ENCODE measurements at regions not wholly inside any gene's neighbourhood (a gene's known extent, or its start where the extent isn't known, plus 50 kb on each side); places are given as distances from the start of the nearest gene placed in this dataset.

- H3K9me3 Mint-ChIP-seq (ENCODE audit: low read depth) = no peaks in the 10 kb centered on the region
- peak overlapping the region; percentile 84 for H3K27ac Mint-ChIP-seq (ENCODE audit: unreplicated experiment)
- H3K36me3 Mint-ChIP-seq (ENCODE audit: low read depth) = no peaks in the 10 kb centered on the region
- no peak for DNase-seq (ENCODE audit: low spot score)
- no peak for TF ChIP-seq CTCF (IDR thresholded peaks at IDR 0.05)
- H3K4me1 Mint-ChIP-seq (ENCODE audit: low read depth) = peaks cover 62% of the 10 kb centered on the region
- H3K4me3 Mint-ChIP-seq (ENCODE audit: unreplicated experiment) = no peak overlapping the region
- no peaks in the 10 kb centered on the region for H3K27me3 Mint-ChIP-seq (ENCODE audit: low read depth)
Observed at GRCh38 chr12:56838621-56839488, 75.7 kb downstream of the HSD17B6 start.
